Umbilical cord (tissue), 1 donor: ENCODE measurements at regions not wholly inside any gene's neighbourhood (a gene's known extent, or its start where the extent isn't known, plus 50 kb on each side); places are given as distances from the start of the nearest gene placed in this dataset.

Source experiments
- DNase-seq: peaks from one replicate; pipeline ENCODE4 v3.0.0-alpha.2; 2015; ENCODE audit warnings: low spot score

- DNase-seq: no peak
These were observed 666.8 kb downstream of the ACTL7B start for GRCh38 chr9:108188976-108189375.

- DNase-seq: no peak
These were observed 667.3 kb downstream of the ACTL7B start for GRCh38 chr9:108188482-108188881.

- DNase-seq: peak; percentile 84
These were observed 669.0 kb downstream of the ACTL7B start for GRCh38 chr9:108186642-108187395.

- DNase-seq: no peak
These were observed 670.2 kb downstream of the ACTL7B start for GRCh38 chr9:108185613-108186012.

- peak; percentile 31 for DNase-seq
These were observed 670.8 kb downstream of the ACTL7B start for GRCh38 chr9:108184941-108185340.

GRCh38 chr9:108184009-108184408 is 671.8 kb downstream of the ACTL7B start:
- DNase-seq: no peak

DNA sequence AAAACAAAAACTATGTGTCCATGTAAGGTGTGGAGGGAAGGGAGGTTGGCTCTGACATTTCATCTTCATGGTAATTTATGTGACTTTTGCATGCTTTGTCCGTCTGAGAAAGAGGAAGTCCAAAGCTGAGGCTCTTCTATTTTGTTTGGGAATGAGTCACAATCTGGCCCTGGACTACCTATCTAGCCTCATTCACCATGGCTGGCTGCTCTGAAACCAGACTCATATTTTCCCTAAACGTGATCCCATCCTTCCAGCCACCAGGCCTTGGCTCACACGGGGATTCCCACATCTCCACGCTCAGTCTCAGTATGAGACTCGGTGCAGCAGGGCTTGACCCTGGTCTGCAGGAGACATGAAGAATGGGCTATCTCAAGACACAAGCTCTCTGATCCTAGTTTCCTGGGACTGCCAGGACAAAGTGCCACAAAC is 672.8 kb downstream of the ACTL7B start:
- DNase-seq: no peak

- no peak for DNase-seq
These were observed 673.5 kb downstream of the ACTL7B start for GRCh38 chr9:108182270-108182669.

GRCh38 chr9:108181441-108181840 is 674.3 kb downstream of the ACTL7B start:
- DNase-seq: no peak

DNA sequence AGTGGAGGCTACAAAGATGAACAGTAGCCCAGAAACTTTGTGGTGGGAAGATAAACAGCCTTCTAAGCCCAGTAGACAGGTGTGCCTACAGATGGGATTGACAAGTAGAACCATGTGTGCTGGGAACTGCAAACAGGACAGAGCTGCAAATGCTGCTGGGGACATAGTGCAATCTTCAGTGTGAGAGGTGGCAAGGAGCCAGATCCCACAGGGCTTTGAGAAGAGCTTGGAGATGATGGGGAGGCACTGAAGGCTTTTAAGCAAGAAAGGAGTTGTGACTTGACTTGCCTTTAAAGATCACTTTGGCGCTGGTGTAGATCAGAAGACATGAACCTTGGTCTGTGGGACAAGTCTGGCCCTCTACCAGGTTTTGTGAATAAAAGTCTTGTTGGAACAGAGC is 675.2 kb downstream of the ACTL7B start:
- DNase-seq: no peak

- DNase-seq: no peak
These were observed 677.5 kb downstream of the ACTL7B start for GRCh38 chr9:108178318-108178717.

DNA sequence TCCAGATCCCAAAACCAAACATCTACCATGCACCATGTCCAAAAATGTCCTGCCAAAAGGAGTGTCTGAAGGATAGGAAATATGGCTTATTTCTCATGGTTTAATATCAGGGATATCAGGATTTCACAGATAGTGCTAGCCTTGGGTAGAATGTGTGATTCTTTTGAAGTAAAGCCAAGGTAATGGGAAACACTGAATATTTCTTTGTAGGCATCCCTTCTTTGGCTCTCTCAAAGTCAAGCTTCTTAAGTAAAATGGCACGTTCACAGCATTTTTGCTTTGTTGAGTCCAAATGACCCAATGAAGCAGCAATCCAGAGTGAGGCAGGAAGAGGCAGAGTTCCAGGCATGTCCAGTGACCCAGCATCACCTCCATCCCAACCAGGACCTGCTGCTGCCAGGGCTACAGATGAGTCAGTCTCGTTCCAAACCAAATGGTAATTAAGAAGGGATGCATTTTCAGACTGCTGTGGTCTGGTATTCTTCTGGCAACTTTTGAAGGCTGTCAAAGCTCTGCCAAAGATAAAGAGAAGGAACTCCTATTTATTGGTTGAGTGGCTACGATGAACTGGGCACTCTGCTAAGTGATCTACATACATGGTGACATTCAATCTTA is 678.8 kb upstream of the KLF4 start:
- DNase-seq: peak; percentile 25

- DNase-seq: peak; percentile 84
These were observed 677.7 kb upstream of the KLF4 start for GRCh38 chr9:108167136-108167900.

GRCh38 chr9:108166519-108166918 is 677.0 kb upstream of the KLF4 start:
- DNase-seq: no peak

- DNase-seq: no peak
These were observed 673.9 kb upstream of the KLF4 start for GRCh38 chr9:108163321-108164005.

GRCh38 chr9:108162664-108163063 is 673.1 kb upstream of the KLF4 start:
- DNase-seq: peak; percentile 60

GRCh38 chr9:108161503-108161902 is 671.9 kb upstream of the KLF4 start:
- DNase-seq: no peak

- no peak for DNase-seq
These were observed 671.3 kb upstream of the KLF4 start for GRCh38 chr9:108160706-108161355.

DNA sequence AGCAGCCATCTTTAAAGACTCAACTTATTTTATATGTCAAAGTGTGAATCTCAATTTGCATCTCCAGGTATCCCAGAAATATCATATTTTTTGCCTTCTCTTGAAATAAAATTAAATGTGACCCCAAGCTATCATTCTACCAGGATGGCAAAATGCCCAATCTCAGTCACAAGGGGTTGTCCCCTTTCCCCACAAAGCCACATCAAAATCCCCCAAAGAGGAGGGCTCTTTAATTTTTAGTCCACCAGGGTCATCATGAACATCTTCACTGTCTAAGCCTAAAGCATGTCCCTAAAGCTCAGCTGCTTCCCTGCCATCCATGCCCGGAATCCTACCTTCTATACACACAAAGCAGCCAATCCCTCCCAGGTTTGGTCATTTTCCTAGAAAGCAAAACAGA is 670.5 kb upstream of the KLF4 start:
- DNase-seq: no peak

DNA sequence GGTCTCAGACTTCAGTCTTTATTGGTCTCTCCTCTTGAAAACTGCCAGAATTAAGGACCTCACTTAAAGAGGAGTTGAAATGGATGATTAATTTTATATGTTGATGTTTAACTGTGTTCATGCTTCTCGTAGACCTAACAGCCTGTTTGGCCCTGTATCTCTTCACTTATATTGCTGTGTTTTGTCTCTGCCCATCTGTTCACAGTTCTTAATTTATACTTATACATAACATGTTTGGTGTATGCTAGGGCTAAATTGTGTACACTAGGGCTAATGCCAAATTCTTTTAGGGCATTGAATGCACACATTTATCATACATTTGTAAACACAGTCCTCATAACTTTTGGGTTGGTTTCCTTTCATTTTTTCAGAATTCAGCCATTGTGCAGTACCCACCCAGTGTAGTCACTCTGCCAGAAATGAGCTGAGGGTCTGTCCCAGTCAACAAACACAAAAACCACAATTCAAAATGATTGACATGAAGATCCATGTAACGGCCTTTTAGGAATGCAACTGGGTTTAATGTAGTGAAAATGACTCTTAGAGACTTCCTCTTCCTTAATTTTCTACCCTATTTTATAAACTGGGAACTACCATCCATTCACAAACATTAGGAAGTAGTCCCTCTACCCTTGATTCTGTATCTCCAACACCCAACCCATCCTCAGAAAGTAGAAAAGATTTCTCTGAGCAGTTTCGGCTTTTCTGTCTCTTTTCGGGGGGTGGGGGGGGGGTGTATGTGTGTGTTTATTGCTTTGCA is 668.8 kb upstream of the KLF4 start:
- no peak for DNase-seq
